ENCODE measurements at regions not wholly inside any gene's neighbourhood (a gene's known extent, or its start where the extent isn't known, plus 50 kb on each side); places are given as distances from the start of the nearest gene placed in this dataset.

- intact Hi-C loops (cut with DNase I): no loop called here
- DNase-seq (ENCODE audit: missing footprints) (no peak), ATAC-seq (no peak)
Measured at GRCh38 chrX:20382082-20382481, 115.4 kb upstream of the RPS6KA3 start.

- ATAC-seq (no peak), DNase-seq (ENCODE audit: missing footprints) (no peak)
- intact Hi-C loops (cut with DNase I): no loop called here
Measured at GRCh38 chrX:20378233-20378920, 111.7 kb upstream of the RPS6KA3 start.

- DNase-seq (ENCODE audit: missing footprints) (no peak), ATAC-seq (peak; percentile 31)
- intact Hi-C loops (cut with DNase I): no loop called here
Measured at GRCh38 chrX:20374900-20375438, 108.3 kb upstream of the RPS6KA3 start.

GRCh38 chrX:20374450-20374849 is 107.7 kb upstream of the RPS6KA3 start:
- no peak for DNase-seq (ENCODE audit: missing footprints)
- intact Hi-C loops (cut with DNase I): no loop called here
- ATAC-seq: no peak

GRCh38 chrX:20373063-20373462 is 106.4 kb upstream of the RPS6KA3 start:
- intact Hi-C loops (cut with DNase I): no loop called here
- DNase-seq (ENCODE audit: missing footprints): no peak
- no peak for ATAC-seq

GRCh38 chrX:20372533-20372932 is 105.8 kb upstream of the RPS6KA3 start:
- no peak for ATAC-seq
- no peak for DNase-seq (ENCODE audit: missing footprints)
- intact Hi-C loops (cut with DNase I): no loop called here

GRCh38 chrX:20369468-20369867 is 102.8 kb upstream of the RPS6KA3 start:
- DNase-seq (ENCODE audit: missing footprints): no peak
- intact Hi-C loops (cut with DNase I): no loop called here
- no peak for ATAC-seq

GRCh38 chrX:20364238-20364637 is 97.5 kb upstream of the RPS6KA3 start:
- no peak for ATAC-seq
- intact Hi-C loops (cut with DNase I): no loop called here
- no peak for DNase-seq (ENCODE audit: missing footprints)

- ATAC-seq (no peak), DNase-seq (ENCODE audit: missing footprints) (no peak)
- intact Hi-C loops (cut with DNase I): no loop called here
Measured at GRCh38 chrX:20363275-20363674, 96.6 kb upstream of the RPS6KA3 start.

GRCh38 chrX:20362268-20363267 is 95.9 kb upstream of the RPS6KA3 start:
- ATAC-seq: peak; percentile 88
- no peak for DNase-seq (ENCODE audit: missing footprints)
- intact Hi-C loops (cut with DNase I): no loop called here

GRCh38 chrX:20361890-20362262 is 95.2 kb upstream of the RPS6KA3 start:
- peak; percentile 88 for ATAC-seq
- intact Hi-C loops (cut with DNase I): loop anchor here (2.0 kb wide), 1 partner anchor 97 kb away; no protein-coding TSS in a partner anchor
- DNase-seq (ENCODE audit: missing footprints): no peak

GRCh38 chrX:20361081-20361889 is 94.6 kb upstream of the RPS6KA3 start:
- no peak for DNase-seq (ENCODE audit: missing footprints)
- ATAC-seq: peak; percentile 54
- intact Hi-C loops (cut with DNase I): loop anchor here (2.0 kb wide), 1 partner anchor 96 kb away; no protein-coding TSS in a partner anchor

GRCh38 chrX:20355187-20355586 is 88.5 kb upstream of the RPS6KA3 start:
- DNase-seq (ENCODE audit: missing footprints) (no peak), ATAC-seq (no peak)
- intact Hi-C loops (cut with DNase I): no loop called here

- ATAC-seq (no peak), DNase-seq (ENCODE audit: missing footprints) (no peak)
- intact Hi-C loops (cut with DNase I): no loop called here
Measured at GRCh38 chrX:20354505-20354904, 87.8 kb upstream of the RPS6KA3 start.

- intact Hi-C loops (cut with DNase I): no loop called here
- DNase-seq (ENCODE audit: missing footprints) (no peak), ATAC-seq (no peak)
Measured at GRCh38 chrX:20352935-20353336, 86.2 kb upstream of the RPS6KA3 start.

- ATAC-seq (no peak), DNase-seq (ENCODE audit: missing footprints) (no peak)
- intact Hi-C loops (cut with DNase I): no loop called here
Measured at GRCh38 chrX:20352504-20352903, 85.8 kb upstream of the RPS6KA3 start.

- ATAC-seq: no peak
Measured at GRCh38 chrX:20350596-20350995, 83.9 kb upstream of the RPS6KA3 start.

GRCh38 chrX:20348139-20348538 is 81.4 kb upstream of the RPS6KA3 start:
- DNase-seq (ENCODE audit: missing footprints) (no peak), ATAC-seq (no peak)
- intact Hi-C loops (cut with DNase I): no loop called here

More at GRCh38 chrX:20350596-20350995, 83.9 kb upstream of the RPS6KA3 start:
- intact Hi-C loops (cut with DNase I): no loop called here
- no peak for DNase-seq (ENCODE audit: missing footprints)

GRCh38 chrX:20347481-20347880 is 80.8 kb upstream of the RPS6KA3 start:
- intact Hi-C loops (cut with DNase I): no loop called here
- ATAC-seq: no peak

More at GRCh38 chrX:20347481-20347880, 80.8 kb upstream of the RPS6KA3 start:
- DNase-seq (ENCODE audit: missing footprints): no peak
